Astrocyte (in vitro differentiated cells and primary cell): ENCODE measurements at regions not wholly inside any gene's neighbourhood (a gene's known extent, or its start where the extent isn't known, plus 50 kb on each side); places are given as distances from the start of the nearest gene placed in this dataset.

Experiments used
- DNase-seq: peaks from one replicate; pipeline ENCODE4 v3.0.0-alpha.2; 2010; ENCODE audit warnings: low read depth
- FAIRE-seq: peaks from 2 replicates; lab custom pipeline; 2011; peaks lifted over from hg19 to GRCh38; lab: Jason Lieb, UNC
- H2AFZ ChIP-seq: 2 replicates; pipeline ENCODE4 v1.6.0; 2012; ENCODE audit warnings: low read depth, low read length, inconsistent platforms
- H3K27ac ChIP-seq: 2 replicates; pipeline ENCODE4 v1.5.1; 2011; ENCODE audit warnings: low read depth, low read length, inconsistent platforms
- H3K27me3 ChIP-seq: 2 replicates; pipeline ENCODE4 v1.6.0; 2011; ENCODE audit warnings: low read length, inconsistent platforms; ENCODE audit not compliant: insufficient read depth
- H3K36me3 ChIP-seq: 2 replicates; pipeline ENCODE4 v1.5.1; 2011; ENCODE audit warnings: low read length, inconsistent platforms; ENCODE audit not compliant: insufficient read depth
- H3K4me1 ChIP-seq: 2 replicates; pipeline ENCODE4 v1.5.1; 2011; ENCODE audit warnings: low read length, inconsistent platforms; ENCODE audit not compliant: insufficient read depth
- H3K4me2 ChIP-seq: 2 replicates; pipeline ENCODE4 v1.6.0; 2012; ENCODE audit warnings: low read length, inconsistent platforms
- H3K4me3 ChIP-seq: 2 replicates; pipeline ENCODE4 v1.5.1; 2011; ENCODE audit warnings: low read depth, mild to moderate bottlenecking, low read length, inconsistent platforms; ENCODE audit not compliant: insufficient read depth
- H3K79me2 ChIP-seq: 2 replicates; pipeline ENCODE4 v1.6.0; 2012; ENCODE audit warnings: mild to moderate bottlenecking, low read length, inconsistent platforms; ENCODE audit not compliant: insufficient read depth
- H3K9ac ChIP-seq: 2 replicates; pipeline ENCODE4 v1.6.0; 2012; ENCODE audit warnings: mild to moderate bottlenecking, low read length, inconsistent platforms
- H3K9me3 ChIP-seq: 2 replicates; pipeline ENCODE4 v1.5.1; 2012; ENCODE audit warnings: low read depth, mild to moderate bottlenecking, low read length, inconsistent platforms; ENCODE audit not compliant: insufficient read depth
- H4K20me1 ChIP-seq: 2 replicates; pipeline ENCODE4 v1.6.0; 2012; ENCODE audit warnings: low read length, inconsistent platforms; ENCODE audit not compliant: insufficient read depth
- H3K27ac Mint-ChIP-seq: one replicate; pipeline ENCODE4 v1.8.0; 2021; ENCODE audit warnings: mild to moderate bottlenecking, mixed read lengths; ENCODE audit not compliant: unreplicated experiment
- H3K27me3 Mint-ChIP-seq: one replicate; pipeline ENCODE4 v1.8.0; 2021; ENCODE audit warnings: low read depth, mixed read lengths; ENCODE audit not compliant: unreplicated experiment
- H3K36me3 Mint-ChIP-seq: one replicate; pipeline ENCODE4 v1.8.0; 2021; ENCODE audit warnings: low read depth, mixed read lengths; ENCODE audit not compliant: unreplicated experiment
- H3K4me1 Mint-ChIP-seq: one replicate; pipeline ENCODE4 v1.8.0; 2021; ENCODE audit warnings: low read depth, mixed read lengths; ENCODE audit not compliant: unreplicated experiment
- H3K4me3 Mint-ChIP-seq: one replicate; pipeline ENCODE4 v1.8.0; 2021; ENCODE audit warnings: mild to moderate bottlenecking, moderate library complexity, mixed read lengths; ENCODE audit not compliant: unreplicated experiment
- H3K9me3 Mint-ChIP-seq: one replicate; pipeline ENCODE4 v1.8.0; 2021; ENCODE audit warnings: mild to moderate bottlenecking, mixed read lengths; ENCODE audit not compliant: unreplicated experiment
- EZH2 ChIP-seq: IDR thresholded peaks from 2 replicates; pipeline ENCODE4 v1.6.1; 2012; ENCODE audit warnings: mild to moderate bottlenecking, low read length, inconsistent platforms; ENCODE audit not compliant: insufficient read depth
- TF ChIP-seq, protein P1 (sequence below): IDR thresholded peaks from 2 replicates; pipeline ENCODE4 v1.5.1; 2011; ENCODE audit warnings: low read depth, mild to moderate bottlenecking, inconsistent platforms, low read length, moderate library complexity; ENCODE audit not compliant: insufficient read depth

DNA sequence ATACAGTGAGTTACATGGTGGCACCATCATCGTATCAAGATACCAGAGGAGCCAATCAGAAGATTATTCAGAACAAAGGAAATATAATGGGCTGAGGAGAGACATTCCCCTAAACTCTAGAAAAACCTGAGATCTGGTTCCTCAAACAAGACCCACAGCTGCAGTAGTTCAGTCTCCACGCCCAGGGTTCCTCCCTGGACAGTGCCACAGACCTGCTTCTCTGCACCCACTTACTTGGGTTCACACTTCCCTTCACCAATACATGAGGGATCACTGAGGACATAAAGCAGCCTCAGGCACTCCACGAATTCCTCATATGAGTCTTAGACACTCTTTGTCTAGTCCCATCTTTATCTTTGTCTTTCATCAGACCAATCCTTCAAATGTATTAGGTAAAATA lies 101.7 kb downstream of the APTX start:
- Histone ChIP-seq H3K79me2 (no peaks in the 10 kb centered on the region), H3K27me3 (no peaks in the 10 kb centered on the region), H3K9me3 (no peaks in the 10 kb centered on the region), H3K9ac (no peak overlapping the region), H3K4me1 (no peaks in the 10 kb centered on the region), H3K36me3 (no peaks in the 10 kb centered on the region), H3K4me3 (no peak overlapping the region), H3K27ac (no peak overlapping the region), H2AFZ (no peak overlapping the region), H4K20me1 (no peaks in the 10 kb centered on the region), H3K4me2 (no peak overlapping the region)
- peaks cover 6% of the 10 kb centered on the region for H3K9me3 Mint-ChIP-seq
- DNase-seq (no peak), FAIRE-seq (no peak)
- peaks cover 14% of the 10 kb centered on the region for H3K4me1 Mint-ChIP-seq
- H3K4me3 Mint-ChIP-seq = no peak overlapping the region
- no peak overlapping the region for H3K27ac Mint-ChIP-seq
- TF ChIP-seq, protein P1, sequence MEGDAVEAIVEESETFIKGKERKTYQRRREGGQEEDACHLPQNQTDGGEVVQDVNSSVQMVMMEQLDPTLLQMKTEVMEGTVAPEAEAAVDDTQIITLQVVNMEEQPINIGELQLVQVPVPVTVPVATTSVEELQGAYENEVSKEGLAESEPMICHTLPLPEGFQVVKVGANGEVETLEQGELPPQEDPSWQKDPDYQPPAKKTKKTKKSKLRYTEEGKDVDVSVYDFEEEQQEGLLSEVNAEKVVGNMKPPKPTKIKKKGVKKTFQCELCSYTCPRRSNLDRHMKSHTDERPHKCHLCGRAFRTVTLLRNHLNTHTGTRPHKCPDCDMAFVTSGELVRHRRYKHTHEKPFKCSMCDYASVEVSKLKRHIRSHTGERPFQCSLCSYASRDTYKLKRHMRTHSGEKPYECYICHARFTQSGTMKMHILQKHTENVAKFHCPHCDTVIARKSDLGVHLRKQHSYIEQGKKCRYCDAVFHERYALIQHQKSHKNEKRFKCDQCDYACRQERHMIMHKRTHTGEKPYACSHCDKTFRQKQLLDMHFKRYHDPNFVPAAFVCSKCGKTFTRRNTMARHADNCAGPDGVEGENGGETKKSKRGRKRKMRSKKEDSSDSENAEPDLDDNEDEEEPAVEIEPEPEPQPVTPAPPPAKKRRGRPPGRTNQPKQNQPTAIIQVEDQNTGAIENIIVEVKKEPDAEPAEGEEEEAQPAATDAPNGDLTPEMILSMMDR = no peak
- TF ChIP-seq EZH2 = no peak
- H3K27me3 Mint-ChIP-seq = no peaks in the 10 kb centered on the region
- no peaks in the 10 kb centered on the region for H3K36me3 Mint-ChIP-seq

DNA sequence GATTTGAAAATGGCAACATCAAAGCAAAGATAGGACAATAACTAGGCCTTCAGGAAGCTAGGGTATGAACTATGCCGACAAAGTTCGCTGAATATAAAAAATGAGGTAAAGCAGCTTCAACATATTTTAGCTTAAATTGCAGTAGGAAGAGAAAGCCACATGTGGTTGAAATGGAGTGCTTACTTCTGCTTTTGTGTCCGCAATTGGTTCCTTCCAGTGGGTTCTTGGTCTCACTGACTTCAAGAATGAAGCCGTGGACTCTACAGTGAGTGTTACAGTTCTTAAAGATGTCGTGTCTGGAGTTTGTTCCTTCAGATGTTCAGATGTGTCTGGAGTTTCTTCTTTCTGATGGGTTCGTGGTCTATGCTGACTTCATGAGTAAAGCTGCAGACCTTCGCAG lies 95.2 kb downstream of the APTX start:
- no peaks in the 10 kb centered on the region for H3K79me2 ChIP-seq
- no peak overlapping the region for H3K4me3 ChIP-seq
- DNase-seq (no peak), FAIRE-seq (no peak)
- H3K27me3 Mint-ChIP-seq = no peaks in the 10 kb centered on the region
- H3K27me3 ChIP-seq = no peaks in the 10 kb centered on the region
- H3K27ac ChIP-seq = no peak overlapping the region
- peaks cover 2% of the 10 kb centered on the region for H3K9me3 Mint-ChIP-seq
- H3K4me1 ChIP-seq = no peaks in the 10 kb centered on the region
- H2AFZ ChIP-seq = no peak overlapping the region
- no peak overlapping the region for H3K4me2 ChIP-seq
- H4K20me1 ChIP-seq = no peaks in the 10 kb centered on the region
- no peaks in the 10 kb centered on the region for H3K36me3 ChIP-seq
- H3K27ac Mint-ChIP-seq = no peak overlapping the region
- no peak overlapping the region for H3K9ac ChIP-seq
- peaks cover 8% of the 10 kb centered on the region for H3K4me1 Mint-ChIP-seq
- H3K9me3 ChIP-seq = no peaks in the 10 kb centered on the region
- no peak overlapping the region for H3K4me3 Mint-ChIP-seq
- no peak for TF ChIP-seq EZH2
- TF ChIP-seq, protein P1 = no peak
- H3K36me3 Mint-ChIP-seq = no peaks in the 10 kb centered on the region

DNA sequence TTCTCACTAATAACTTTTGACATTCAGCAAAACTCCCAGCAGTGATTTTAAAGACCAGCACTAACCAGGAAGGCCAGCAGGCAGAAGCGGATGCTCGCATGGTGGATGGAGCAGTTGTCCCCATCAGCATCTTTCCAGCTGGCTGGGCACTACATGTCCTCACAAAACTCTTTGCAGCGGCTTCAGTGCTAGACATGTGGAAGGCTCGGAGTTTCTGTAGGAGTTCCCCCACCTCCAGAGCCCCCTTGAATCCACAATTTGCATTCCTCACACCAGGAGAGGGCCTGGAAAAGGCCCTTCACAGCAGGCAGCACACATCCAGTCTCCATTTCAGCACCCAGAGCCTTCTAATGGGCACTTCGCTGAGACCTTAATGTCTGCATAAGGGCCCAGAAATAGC lies 85.6 kb downstream of the APTX start:
- Mint-ChIP-seq H3K9me3 (no peaks in the 10 kb centered on the region), H3K27ac (no peak overlapping the region), H3K27me3 (no peaks in the 10 kb centered on the region), H3K36me3 (no peaks in the 10 kb centered on the region), H3K4me1 (no peaks in the 10 kb centered on the region), H3K4me3 (no peak overlapping the region)
- Histone ChIP-seq H2AFZ (no peak overlapping the region), H3K4me3 (no peak overlapping the region), H3K4me2 (no peak overlapping the region), H3K9me3 (no peaks in the 10 kb centered on the region), H4K20me1 (no peaks in the 10 kb centered on the region), H3K27me3 (no peaks in the 10 kb centered on the region), H3K27ac (no peak overlapping the region), H3K36me3 (no peaks in the 10 kb centered on the region), H3K79me2 (no peaks in the 10 kb centered on the region), H3K4me1 (no peaks in the 10 kb centered on the region), H3K9ac (no peak overlapping the region)
- FAIRE-seq = no peak
- TF ChIP-seq, protein P1 = no peak
- TF ChIP-seq EZH2 = no peak
- DNase-seq = no peak
